NCI-H774 (cell line): ENCODE measurements at regions not wholly inside any gene's neighbourhood (a gene's known extent, or its start where the extent isn't known, plus 50 kb on each side); places are given as distances from the start of the nearest gene placed in this dataset.
"Not testable (repeated sequence)": the region's sequence is repeated elsewhere in the genome, so short reads cannot be mapped to it uniquely, and the experiment has no call there.

Experiments
- DNase-seq: peaks from one replicate; lab custom pipeline; 2025; lab: John Stamatoyannopoulos, UW

DNA sequence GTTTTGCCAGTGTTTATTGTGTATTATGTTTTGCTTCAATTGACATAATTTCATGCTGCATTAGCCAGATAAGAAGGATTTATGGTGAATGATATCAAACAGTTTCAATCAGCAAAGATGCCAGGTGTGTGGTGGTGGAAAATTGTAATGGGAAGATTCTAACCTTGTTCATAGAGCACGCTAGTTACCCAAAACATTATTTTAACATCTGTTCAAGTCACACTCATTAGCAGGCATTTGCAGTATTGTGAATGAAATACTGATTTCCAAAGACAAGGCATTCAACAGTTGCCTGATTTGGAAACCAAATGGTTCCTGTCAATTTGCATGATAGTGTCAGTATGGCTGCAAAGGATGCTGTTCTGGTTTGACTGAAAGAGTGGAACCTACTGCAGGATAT lies 129.7 kb downstream of the EPC1 start:
- no peak for DNase-seq

DNA sequence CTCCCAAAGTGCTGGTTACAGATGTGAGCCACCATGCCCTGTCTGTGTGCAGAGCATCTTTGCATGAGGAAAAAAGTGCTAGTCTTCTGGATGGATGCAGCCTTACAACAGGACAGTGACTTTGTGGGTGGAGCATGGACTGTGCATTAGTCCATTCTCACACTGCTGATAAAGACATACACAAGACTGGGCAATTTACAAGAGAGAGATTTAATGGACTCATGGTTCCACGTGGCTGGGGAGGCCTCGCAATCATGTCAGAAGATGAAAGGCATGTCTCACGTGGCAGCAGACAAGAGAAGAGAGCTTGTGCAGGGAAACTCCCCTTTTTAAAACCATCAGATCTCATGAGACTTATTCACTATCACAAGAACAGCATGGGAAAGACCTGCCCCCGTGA lies 133.1 kb downstream of the EPC1 start:
- DNase-seq, result not testable (repeated sequence)

DNA sequence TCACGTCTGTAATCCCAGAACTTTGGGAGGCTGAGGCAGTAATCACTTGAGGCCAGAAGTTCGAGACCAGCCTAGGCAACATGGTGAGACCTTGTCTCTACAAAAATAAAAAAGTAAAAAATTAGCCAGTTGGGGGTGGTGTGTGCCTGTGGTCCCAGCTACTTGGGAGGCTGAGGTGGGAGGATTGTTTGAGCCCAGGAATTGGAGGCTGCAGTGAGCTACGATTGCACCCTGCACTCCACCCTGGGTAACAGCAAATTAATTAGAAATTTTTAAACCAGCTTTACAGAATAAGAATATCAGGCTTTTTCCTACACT lies 136.0 kb downstream of the EPC1 start:
- no peak for DNase-seq

DNA sequence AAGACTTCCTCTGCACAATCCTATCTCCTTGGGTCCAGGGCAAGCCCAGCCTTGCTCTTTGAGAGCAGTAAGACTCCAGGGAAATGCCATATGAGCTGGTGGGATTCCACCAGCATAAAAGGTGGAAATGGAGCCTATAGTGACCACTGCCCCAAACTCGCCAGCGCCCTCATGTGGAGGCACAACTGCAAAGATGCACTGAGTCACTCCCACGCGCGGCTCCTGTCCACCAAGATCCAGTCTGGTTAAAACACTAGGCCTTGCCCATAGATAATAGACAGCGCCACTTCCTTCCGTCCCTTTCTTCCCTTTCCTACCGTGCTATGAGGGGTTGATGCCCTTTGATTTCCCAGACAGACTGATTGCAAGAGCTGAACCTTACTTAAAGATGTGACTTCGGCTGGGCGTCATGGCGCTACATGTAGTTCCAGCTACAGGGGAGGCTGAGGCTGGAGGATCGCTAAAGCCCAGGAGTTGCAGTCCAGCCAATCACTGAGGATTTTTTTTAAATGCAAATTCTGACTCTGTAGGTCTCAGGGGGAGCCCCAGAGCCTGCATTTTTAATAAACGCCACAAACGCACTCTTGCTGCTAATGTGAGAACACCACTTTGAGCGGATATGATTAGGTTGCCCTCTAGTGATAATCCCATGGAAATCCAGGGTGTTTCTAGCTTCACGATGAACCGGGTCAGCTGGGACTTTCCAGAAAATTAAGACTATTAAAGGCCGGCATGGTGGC lies 136.5 kb downstream of the EPC1 start:
- no peak for DNase-seq

DNA sequence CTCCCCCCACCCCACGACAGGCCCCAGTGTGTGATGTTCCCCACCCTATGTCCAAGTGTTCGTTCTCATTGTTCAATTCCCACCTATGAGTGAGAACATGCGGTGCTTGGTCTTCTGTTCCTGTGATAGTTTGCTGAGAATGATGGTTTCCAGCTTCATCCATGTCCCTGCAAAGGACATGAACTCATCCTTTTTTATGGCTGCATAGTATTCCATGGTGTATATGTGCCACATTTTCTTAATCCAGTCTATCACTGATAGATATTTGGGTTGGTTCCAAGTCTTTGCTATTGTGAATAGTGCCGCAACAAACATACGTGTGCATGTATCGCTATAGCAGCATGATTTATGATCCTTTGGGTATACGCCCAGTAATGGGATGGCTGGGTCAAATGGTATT lies 139.0 kb downstream of the EPC1 start:
- DNase-seq, result not testable (repeated sequence)

DNA sequence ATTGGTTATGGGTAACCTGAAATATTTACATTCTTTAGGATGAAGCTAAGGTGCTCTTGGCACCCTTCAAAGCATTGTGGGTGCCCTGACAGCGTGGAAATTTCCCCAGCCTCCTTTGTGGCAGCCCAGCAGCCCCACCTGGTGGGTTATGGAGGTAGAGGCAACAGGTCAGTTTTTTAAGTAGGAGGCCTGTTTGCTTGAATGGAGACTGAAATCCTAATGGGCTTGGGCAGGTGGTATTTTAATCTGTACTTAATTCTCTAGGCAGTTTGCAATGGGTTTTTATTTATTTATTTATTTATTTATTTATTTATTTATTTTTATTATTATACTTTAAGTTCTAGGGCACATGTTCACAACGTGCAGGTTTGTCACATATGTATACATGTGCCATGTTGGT lies 139.4 kb downstream of the EPC1 start:
- peak; percentile 9 for DNase-seq

DNA sequence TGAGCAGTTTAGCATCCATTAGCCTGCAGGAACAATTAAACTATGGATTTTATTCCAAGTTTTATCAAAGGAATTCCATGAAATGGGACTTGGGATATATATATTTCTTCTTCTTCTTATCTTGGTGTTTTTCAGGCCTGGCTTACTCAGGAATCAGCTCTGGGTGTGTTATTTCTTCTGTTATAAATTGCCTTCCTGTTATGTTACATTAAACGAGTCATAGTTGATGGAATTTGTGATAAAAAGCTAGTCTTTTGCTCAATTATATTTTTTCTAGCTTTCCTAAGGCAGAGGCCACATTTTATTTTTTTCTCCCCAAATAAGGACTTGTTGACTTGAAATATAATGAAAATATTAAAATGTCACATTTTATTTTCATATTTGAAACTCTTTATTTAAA lies 141.3 kb downstream of the EPC1 start:
- DNase-seq, result no peak

DNA sequence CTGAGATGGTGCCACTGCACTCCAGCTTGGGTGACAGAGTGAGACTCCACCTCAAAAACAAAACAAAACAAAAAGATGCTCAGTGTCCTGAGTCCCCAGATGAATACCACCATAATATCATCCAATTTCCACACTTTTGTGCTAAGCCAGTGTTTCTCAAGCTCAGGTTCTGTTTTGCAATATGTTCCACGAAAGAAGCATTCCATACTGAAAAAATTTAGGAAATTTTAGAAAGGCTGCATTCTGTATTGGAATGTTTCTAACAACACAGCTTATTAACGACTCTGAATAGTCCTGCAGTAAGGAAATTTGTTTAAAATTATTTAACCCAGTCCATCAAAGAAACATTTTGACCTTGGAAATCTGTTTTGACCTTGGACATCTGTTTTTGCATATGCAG lies 142.4 kb downstream of the EPC1 start:
- no peak for DNase-seq

DNA sequence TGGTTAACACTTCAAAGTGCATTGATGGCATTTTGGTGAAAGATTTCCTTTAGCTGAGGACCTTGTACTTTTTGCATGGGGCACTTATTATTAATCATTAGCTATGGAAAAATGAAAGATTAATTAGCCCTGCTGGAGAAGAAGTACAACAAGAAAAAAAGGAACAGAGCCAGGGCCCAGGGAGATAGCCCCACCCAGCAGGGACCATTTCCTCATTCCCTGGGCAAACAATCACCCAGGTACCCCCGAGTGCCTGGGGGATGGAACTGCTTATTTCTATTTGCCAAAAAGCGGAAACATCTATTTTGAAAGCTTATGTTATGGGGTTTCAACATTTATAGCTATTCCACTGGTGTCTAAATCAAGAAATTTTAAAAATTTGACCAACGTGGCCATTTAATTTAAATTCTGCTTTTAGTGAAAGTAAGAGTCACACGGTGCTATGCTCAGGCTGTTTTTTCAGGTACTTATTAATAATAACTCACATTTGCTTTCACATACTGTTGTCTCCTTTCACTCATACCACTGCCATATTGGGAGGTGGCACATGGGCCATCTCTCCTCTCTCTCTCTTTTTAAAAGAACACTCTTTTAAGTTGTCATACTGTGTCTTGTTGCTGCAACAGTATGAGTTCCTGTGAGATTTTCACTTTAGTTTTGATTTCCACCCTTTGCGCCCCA lies 143.6 kb upstream of the KIF5B start:
- DNase-seq, result no peak

DNA sequence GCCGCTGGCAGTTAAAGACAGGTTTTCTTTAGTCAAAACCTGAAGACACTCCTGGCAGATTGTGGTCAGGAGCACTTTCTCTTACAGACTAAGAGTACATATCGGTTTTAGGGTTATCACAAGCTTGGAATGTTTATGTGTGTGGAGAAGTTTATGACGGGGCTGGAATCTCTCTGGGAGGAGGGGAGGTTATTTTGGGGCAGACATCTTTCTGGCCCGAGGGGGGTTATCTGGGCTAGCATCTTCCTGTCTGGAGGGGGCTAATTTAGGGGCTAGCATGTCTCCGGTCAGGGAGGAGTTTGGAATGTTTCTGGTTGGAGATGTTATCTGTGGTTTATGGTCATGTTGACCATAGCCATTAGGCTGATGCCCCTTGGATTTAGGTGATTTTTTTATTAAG lies 141.2 kb upstream of the KIF5B start:
- no peak for DNase-seq

DNA sequence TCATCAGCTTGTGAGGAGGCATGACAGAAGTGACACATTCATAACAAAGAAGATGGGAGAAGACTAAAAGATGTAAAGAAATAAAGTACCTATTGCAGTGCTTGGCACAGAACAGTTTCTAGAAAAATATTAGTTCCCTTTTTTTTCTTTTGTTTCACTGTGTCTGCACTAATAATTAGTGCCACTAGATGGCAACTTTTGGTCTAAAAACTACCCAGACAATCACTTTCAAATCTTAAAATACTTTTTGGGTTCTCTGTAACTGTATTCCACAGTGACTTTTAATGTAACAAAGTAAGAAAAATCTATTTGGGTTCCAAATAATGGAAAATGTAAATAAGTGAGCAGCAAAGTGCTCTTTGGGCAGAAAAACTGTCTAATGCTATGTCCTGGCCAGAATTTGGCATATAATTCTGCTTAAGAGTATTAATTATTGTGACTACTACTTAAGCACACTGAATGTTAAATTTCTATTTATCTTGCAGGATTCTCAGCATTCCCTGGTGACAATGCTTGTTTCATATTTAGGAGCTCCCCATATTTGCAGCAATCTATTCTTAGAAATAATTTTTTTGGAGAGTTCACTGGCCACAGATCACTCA lies 134.8 kb upstream of the KIF5B start:
- DNase-seq, result peak; percentile 5

DNA sequence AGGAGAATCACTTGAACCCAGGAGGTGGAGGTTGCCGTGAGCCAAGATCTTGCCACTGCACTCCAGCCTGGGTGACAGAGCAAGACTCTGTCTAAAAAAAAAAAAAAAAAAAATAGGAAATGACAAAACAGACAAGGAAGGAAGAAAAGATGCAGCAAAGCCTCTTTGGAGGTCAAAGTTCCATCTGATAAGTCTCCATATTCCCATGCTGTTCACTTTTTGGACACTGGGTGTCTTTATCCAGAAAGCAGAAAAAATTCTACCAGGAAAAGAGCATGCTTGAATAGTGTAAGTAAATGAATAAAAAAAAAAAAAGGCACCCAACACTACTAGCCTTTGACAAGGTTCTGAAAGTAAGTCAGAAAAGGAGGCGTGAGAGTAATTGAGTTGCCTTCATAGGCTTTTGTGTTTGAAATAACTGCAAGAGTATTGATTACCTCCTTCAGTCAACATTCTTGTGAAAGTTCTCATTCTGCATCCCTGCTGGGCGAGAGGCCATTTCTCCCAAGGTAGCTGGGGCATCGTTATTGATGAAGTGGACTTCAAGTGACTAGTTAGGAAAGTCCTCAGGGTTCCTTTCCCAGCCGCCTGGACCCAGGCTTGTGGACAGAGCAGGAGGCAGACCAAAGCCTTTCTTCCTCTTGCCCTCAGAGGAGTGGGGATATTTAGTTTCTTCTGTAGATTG lies 133.3 kb upstream of the KIF5B start:
- no peak for DNase-seq

DNA sequence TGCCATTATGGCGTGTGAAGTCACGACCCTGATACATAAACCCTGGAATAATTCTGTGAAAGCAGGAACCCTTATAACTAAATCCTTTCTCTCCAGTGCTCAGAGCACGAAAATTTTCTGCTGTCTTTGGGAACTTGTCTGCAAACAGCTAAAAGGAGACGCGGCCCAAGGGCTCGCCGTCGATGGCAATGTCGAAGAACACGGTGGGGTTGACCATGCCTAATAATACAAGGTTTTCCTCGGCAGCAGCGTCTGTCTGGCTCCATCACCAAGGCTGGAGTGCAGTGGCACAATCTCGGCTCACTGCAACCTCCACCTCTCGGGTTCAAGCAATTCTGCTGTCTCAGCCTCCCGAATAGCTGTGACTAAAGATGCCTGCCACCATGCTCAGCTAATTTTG lies 132.4 kb upstream of the KIF5B start:
- not testable (repeated sequence) for DNase-seq

DNA sequence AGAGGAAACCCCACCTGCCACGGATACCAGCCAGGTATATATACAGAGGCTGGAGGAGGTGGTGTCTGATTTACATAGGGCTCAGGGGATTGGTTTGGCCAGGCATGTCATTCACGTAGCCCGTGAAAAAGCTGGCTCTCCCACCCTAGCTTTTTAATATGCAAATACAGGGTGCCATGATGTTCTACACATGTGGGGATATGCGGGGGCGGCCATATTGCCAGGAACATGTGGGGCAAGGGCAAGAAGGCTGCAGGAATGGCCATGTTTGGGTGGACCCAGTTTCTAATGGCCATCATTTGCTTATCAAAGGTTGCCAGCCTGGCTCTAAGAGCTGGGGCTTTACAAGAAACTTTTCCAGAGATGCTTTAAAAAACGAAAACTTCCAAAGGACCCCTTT lies 131.5 kb upstream of the KIF5B start:
- DNase-seq, result no peak

DNA sequence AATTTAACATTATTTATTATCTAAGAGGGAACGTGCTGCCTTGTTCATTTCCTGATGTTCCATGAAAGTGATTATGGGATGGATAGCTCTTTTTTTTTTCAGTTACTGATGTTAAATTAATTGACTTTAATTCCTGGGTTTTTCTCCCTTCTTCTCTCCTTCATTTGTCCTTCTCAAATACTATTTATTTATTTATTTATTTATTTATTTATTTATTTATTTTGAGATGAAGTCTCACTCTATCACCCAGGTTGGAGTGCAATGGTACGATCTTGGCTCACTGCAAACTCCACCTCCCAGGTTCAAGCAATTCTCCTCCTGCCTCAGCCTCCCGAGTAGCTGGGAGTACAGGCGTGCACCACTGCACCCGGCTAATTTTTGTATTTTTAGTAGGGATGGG lies 127.4 kb upstream of the KIF5B start:
- not testable (repeated sequence) for DNase-seq

DNA sequence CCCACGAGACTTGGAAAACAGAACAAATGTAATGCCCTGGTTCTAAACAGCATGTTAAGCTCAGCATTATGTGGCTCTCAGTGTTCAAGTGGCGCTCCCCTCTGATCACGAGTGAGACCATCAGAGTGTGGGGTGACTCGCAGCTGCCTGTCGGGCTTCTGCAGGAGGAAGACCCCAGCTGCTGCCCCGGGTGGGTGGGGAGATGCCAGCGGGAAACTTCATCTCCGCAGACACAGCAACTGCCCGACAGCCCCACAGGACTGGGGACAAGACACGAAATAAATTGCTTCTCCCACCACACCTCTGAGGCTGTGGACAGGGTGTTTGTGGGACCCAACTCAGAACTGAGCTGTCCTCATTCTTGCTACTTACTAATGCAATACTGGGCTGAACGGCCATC lies 126.3 kb upstream of the KIF5B start:
- DNase-seq, result no peak

DNA sequence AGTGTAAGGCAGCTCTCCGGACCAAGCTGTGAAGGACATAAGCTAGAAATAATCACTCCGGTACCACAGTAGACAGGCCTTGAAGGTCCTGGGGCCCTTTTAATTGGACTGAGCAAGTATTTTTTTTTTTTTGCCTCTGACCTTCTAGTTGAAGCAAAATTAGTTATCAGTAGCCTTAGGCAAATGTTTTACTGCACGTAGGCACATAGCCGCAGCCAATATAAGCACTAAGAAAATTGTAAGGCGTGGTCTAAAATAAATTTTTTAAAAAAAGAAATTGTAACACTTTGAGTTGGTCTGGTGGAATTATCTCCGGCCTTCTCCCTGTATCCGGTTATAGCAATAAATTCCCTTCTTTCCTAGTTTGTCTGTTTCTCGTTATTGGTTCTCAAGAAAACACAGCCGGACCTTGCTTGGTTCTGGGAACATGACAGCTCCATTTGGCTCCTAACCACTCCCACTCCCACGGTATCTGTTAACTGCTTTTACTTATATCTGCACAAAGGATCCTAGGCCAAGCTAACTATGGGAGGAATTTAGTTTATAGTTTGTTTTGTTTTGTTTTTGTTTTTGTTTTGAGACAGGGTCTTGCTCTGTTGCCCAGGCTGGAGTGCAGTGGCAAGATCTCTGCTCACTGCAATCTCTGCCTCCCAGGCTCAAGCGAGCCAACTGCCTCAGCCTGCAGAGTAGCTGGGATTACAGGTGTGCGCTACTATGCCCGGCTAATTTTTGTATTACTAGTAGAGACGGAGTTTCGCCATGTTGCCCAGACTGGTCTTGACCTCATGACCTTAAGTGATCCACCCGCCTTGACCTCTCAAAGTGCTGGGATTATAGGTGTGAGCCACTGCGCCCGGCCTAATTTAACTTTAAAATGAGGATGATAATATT lies 124.4 kb upstream of the KIF5B start:
- no peak for DNase-seq

DNA sequence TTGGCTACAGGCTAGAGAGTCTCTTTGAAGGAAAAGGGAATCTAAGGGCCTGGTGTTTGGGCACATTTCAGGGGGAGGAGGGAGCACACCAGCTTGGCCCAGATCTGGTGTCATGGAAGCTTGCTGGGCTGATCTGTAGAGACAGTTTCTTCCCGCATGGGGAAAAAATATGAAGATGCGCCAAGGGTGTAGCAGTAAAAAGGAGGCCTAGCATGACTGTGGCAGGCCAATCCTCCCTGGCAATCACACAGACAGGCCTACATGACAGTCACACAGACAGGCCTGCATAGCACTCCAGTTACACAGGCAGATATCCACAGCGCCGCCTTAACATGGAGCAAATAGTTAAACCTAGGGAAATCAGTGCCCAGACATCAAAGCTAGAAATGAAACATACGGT lies 123.6 kb upstream of the KIF5B start:
- DNase-seq, result no peak

DNA sequence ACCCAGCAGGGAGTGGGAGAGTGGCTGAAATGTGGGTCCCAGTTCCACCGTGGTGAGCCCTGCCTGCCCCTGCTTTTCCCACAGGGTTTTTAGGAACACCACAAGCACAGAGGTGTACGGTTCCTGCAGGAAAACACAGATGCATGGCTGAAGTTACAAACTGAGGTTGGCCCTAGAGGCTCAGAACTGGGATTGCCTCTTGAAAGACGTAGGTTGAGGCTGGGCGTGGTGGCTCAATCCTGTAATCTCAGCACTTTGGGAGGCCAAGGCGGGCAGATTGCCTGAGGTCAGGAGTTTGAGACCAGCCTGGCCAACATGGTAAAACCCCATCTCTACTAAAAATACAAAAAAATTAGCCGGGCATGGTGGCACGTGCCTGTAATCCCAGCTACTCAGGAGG lies 121.4 kb upstream of the KIF5B start:
- DNase-seq, result not testable (repeated sequence)

DNA sequence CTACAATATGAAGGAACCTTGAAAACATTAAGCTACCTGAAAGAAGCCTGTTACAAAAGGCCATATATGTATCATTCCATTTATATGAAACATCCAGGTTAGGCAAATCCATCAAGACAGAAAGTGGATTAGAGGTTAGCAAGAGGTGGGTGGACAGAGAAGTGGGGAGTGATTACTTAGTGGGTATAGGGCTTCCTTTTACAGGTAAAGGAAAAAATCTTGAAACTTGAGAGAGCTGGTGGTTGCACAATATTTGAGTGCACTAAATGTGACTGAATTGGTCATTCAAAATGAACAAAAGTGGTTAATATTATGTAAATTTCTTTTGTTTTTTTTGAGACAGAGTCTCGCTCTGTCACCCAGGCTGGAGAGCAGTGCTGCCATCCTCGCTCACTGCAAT lies 119.4 kb upstream of the KIF5B start:
- no peak for DNase-seq

DNA sequence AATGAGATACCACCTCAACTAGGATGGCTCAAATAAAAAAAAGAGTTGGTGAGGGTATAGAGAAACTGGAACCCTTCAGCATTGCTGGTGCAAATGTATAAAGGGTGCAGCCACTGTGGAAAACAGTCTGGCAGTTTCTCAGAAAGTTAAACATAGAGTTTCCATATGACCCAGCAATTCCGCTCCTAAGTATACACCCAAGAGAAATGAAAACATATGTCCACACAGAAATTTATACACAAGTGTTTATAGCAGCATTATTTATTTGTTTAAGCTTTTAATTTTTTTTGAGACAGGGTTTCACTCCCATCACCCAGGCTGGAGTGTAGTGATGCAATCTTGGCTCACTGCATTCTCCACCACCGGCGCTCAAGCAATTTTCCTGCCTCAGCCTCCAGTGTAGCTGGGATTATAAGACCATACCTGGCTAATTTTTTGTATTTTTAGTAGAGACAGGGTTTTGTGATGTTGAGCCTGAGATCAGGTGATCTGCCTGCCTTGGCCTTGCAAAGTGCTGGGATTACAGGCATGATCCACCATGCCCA lies 118.2 kb upstream of the KIF5B start:
- DNase-seq, result no peak

DNA sequence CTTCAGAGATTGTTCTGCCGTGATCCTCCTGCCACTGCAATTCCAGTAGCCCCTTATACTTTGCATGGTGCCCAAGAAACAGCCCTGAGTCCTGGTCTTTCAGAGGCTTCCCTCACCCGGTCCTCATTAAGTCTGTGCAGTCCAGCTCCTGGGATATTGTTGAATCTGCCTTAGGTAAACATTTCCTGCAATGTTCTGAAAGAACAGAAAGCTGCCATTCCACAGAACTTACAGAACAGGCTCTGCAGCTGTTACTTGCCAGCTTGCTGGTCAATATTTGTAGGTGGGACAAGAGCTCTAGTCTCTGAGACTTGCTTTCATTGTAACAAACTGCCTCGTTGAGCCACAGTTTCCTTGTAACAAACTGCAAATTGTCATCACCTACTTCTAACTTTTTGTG lies 115.0 kb upstream of the KIF5B start:
- DNase-seq, result peak; percentile 59
